ENCODE measurements at regions not wholly inside any gene's neighbourhood (a gene's known extent, or its start where the extent isn't known, plus 50 kb on each side); places are given as distances from the start of the nearest gene placed in this dataset.
"Not testable (repeated sequence)": the region's sequence is repeated elsewhere in the genome, so short reads cannot be mapped to it uniquely, and the experiment has no call there.

- no peak for DNase-seq
Observed at GRCh38 chr11:25628030-25628429, 703.9 kb upstream of the ANO3 start.

DNA sequence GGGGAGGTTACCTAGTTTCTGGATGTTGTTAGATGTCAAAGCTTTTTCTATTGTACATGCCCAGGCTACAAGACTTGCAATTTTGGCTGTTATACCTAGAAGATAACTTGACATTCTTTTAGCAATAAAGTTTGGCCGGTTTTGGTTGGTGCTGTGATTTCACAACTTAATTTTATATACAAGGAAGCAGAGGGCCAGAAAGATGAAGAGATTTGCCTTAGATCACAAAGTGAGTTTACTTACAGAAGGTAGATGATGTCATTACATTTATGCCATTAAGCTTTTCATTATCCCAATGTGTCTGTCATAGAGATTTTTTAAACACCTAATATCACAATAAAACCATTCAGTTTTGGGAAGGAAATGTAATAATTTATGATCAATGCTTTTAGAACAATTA is 698.7 kb upstream of the ANO3 start:
- no peak for DNase-seq

DNA sequence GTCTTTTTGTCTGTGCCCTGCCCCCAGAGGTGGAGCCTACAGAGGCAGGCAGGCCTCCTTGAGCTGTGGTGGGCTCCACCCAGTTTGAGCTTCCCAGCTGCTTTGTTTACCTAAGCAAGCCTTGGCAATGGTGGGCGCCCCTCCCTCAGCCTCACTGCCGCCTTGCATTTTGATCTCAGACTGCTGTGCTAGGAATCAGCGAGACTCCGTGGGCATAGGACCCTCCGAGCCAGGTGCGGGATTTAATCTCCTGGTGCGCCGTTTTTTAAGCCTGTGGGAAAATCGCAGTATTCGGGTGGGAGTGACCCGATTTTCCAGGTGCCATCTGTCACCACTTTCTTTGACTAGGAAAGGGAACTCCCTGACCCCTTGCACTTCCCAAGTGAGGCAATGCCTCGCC is 682.7 kb upstream of the ANO3 start:
- DNase-seq = not testable (repeated sequence)

GRCh38 chr11:25650319-25650718 is 681.6 kb upstream of the ANO3 start:
- no peak for DNase-seq

- no peak for DNase-seq
Observed at GRCh38 chr11:25655636-25656035, 676.3 kb upstream of the ANO3 start.

DNA sequence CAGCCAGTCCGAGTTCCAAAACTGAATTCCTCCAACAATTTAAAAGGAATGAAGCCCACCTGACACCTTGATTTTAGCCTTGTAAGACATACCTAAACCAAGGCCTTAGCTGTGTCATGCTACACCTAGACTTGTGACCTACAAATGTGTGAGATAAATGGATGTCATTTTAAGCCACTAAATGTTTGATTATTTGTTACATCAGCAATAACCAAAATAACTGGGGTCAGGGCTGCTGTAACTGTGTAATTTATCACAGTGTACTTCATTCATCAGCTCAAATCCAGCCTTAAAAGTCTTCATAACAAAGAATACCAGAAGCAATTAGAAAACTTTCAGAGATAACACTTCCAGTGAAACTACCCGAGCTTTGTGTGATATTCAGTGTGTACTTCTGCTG is 673.0 kb upstream of the ANO3 start:
- DNase-seq = no peak

DNA sequence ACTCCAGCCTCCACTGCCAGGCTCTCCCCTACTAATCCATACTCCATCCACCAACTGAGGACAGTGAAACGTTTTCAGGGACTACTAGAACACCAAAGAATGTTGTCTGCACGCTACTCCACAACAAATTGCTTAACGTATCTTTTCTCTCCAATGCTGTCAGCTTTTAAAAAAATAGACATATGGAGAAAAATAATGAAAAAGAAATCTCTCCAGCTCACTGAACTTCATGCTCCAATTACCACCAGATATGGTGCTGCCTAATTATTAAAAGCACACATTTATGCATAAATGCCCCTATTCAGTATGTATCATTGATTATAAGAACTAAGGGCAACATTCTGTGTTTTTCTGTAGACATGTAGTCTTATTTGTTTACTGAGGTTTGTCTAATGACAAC is 672.2 kb upstream of the ANO3 start:
- no peak for DNase-seq

- DNase-seq = no peak
Observed at GRCh38 chr11:25667871-25668270, 664.1 kb upstream of the ANO3 start.

DNA sequence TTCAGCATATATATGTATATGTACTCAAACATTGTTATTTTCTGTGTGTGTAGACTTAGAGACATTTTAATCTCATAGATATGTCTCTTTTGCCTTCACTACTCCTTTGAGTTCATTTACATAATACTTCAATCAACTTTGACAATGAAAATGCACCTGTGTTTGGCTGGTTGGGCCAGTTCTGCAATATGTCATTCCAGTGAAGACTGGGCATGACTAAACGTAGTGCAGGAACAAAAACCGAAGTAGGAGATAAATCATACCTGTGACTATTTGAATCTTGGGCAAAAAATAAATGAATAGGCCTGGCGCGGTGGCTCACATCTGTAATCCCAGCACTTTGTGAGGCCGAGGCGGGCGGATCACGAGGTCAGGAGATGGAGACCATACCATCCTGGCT is 640.0 kb upstream of the ANO3 start:
- no peak for DNase-seq

DNA sequence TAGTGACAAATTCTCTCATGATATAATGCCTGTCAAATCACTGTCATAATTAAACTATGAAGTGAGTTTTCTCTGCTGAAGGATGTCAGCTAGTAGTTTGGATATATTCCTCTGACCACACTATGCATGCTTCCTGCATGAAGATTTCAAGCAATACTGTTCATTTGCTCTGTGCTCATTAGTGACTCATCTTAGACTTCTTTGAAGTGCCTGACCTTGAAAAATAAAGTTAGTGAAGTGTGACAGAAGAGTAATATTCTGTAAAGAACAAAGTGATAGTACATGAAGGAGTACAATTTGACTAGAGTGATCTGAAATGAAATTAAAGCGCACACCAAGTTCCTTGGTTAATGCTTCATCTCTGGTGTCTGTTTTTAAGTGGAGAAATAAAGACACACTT is 629.5 kb upstream of the ANO3 start:
- DNase-seq = no peak

DNA sequence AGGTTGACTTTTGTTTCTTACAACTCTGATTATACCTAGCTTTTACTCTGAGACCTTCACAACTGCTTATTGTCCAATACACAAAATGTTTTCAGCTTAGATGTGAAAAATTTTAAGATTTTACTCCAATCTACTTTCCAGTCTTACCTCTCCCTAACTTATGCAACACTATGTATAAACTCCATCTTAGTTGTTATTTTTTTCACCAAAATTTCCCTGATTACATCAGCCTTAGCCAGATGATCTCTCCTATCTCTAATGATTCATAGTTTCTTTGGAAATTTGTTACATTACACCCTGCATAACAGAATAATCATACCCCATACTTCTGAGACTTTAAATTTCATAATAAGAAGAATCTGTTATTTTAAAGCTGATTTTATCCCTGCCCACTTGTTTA is 621.0 kb upstream of the ANO3 start:
- DNase-seq = no peak

GRCh38 chr11:25727944-25728343 is 604.0 kb upstream of the ANO3 start:
- no peak for DNase-seq

DNA sequence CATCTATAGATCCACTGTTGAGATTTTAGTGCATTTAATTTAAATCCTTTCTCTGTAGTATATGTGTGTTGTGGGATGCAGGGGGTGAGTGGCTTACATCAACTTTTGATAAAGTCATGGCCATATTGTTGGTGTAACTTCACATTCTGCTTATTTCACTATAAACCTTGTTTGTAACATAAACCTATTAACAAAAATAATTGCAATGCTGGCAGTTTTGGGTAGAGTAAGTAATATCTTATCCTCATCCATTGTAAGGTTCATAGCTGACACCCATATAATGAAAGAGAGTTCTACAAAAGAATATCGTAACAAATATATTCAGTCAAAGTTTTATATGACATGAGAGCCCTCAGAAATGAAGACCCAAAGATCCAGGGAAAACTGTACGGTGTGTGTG is 601.7 kb upstream of the ANO3 start:
- no peak for DNase-seq

- DNase-seq = no peak
Observed at GRCh38 chr11:25733777-25734176, 598.2 kb upstream of the ANO3 start.

DNA sequence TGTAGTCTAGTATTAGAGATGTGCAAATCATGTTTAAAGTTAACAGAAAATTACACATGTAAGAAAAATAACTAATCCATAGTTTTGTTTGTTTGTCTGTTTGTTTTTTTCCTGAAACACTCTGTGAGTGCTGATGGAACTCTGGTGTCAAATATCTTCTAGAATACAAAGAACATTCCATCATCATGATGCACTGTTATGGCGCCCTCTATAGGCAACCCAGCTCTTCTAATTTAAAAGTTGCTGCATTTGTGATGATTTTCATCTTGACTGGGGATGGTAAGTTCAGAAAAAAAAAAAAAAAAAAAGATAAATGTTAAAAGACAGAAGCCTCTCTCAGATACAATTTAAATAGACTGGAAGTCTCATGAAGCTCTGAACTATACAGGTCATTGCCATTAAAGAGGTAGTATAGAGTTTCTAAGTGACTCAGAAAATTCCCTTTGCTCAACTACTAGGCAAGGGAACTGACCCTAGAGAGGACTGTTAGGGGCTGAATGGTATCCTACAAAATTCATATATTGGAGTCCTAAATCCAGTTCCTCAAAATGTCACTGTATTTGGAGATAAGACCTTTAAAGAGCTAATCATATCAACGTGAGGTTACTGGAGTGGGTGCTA is 597.2 kb upstream of the ANO3 start:
- no peak for DNase-seq

DNA sequence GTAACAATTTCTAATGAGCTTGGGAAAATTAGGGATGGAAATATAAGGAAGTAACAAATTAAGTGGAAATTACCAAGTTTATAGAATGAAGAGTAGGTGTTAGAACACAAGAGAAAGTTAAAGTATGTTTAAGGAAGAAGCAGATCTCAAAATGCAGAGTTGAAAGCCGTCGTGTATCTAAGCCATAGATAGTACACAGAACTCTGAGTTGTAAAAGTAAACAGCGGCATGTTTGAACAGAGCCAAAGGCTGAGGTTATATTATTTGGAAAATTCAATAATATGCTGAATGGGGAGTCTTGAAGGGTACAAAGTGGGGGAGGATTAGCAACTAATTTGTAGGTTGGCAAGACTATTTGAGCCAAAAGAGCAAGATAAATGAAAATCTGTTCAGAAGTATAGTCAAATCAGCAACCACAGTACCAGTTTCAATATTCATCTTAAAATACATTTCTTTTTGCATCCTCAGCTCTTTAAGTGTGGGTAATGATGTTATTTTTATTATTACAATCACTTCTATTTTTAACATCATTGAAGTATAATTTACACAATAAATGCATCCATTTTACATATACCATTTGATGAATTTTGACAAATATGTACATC is 594.8 kb upstream of the ANO3 start:
- no peak for DNase-seq

- DNase-seq = no peak
Observed at GRCh38 chr11:25741886-25742285, 590.0 kb upstream of the ANO3 start.

DNA sequence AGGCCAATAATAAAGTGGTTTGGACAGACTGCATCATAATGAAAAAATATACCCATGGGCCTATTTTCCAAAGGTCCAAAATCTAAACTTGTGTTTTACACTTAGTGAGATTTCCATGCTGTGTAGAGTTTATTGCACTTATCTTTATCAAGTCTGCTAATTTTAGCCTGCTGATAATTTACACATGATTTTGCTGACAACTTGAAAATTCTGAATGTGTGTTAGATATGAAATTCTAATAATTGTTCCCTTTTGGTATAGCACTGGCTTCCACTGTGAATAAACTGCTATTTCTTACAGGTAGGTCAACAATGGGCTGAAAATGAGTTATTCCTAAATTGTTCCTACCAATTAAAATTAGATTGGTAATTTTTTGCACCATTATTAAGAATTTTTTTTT is 589.1 kb upstream of the ANO3 start:
- DNase-seq = no peak

GRCh38 chr11:25755381-25755780 is 576.5 kb upstream of the ANO3 start:
- no peak for DNase-seq

GRCh38 chr11:25755918-25756584 is 575.9 kb upstream of the ANO3 start:
- no peak for DNase-seq

GRCh38 chr11:25758145-25758661 is 573.7 kb upstream of the ANO3 start:
- DNase-seq = peak; percentile 46

GRCh38 chr11:25766332-25767015 is 565.5 kb upstream of the ANO3 start:
- no peak for DNase-seq

DNA sequence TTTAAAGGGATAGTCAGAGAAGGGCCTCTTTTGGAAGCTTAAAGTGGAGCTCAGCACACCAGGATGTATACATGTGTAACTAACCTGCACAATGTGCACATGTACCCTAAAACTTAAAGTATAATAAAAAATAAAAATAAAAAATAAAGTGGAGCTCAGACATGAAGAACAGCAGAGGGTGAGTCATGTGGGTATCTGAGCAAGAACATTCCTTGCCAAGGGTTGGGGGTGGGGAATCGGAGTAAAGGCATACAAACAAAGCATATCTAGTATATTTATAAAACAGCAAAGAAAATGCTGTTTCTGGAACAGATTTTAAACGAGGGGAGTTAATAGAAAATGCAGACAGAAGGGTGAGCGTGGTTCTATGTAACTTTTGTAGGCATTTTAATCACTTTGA is 562.6 kb upstream of the ANO3 start:
- DNase-seq = no peak

DNA sequence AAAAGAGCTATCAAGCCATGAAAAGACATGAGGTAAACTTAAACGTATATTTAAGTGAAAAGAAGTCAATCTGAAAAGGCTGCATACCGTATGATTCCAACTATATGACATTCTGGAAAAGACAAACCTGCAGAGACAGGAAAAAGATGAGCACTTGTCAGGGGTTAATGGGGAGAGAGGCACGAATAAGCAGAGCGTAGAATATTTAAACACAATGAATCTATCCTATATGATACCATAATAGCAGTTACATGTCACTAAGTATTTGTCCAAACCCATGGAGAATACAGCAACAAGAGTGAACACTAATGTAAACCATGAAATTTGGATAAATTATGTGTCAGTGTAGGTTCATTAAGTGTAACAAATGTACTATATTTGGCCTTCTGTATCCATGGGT is 560.3 kb upstream of the ANO3 start:
- DNase-seq = no peak

Measured in islet precursor cell (in vitro differentiated cells).